Activated gamma-delta T cell treated with anti-CD3 and anti-CD28 coated beads, Interleukin-2, amount 50 U/mL, for 16 hours (primary cell): ENCODE measurements at regions not wholly inside any gene's neighbourhood (a gene's known extent, or its start where the extent isn't known, plus 50 kb on each side); places are given as distances from the start of the nearest gene placed in this dataset.
"Not testable (repeated sequence)": the region's sequence is repeated elsewhere in the genome, so short reads cannot be mapped to it uniquely, and the experiment has no call there.

ENCODE experiments used
- DNase-seq: peaks from one replicate; pipeline ENCODE4 v3.0.0-alpha.2; 2020; ENCODE audit warnings: low read depth

DNA sequence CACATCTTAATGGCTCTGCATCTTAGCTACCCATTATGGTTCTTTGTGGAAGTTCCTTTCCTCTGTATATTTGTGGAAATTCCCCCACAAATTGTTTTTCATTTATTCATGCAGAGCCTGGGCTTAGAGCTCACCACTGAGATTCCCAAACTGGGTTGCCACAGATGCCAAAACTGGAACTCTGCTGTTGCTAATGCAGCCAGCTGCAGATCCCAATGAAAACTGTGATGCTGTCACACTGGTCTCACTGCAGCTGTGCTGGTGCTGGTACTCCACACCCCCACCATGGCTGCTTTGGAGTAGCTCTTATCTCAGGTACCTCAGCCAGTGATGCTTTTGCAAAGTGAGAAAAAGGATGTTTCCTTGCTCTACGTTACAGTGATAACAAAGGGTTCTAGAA is 87.7 kb downstream of the DCK start:
- no peak for DNase-seq

DNA sequence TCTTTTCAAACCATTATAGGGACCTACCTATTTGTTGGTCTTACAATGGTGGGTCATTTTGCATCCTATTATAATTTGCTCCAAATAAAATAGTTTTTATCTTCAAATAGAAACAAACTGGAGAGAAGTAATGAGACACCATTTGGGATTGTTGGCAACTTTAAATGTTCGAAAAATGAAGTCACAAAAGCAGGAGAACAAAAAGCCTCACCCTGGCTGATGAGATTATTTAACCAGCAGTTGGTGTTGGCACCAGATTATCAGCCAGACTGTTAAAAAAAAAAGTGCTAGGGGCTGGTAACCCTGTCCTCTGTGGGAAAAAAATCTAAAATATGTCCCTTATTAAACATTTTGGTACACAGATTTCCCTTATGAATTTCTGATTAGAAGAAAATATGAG is 100.3 kb downstream of the DCK start:
- no peak for DNase-seq

DNA sequence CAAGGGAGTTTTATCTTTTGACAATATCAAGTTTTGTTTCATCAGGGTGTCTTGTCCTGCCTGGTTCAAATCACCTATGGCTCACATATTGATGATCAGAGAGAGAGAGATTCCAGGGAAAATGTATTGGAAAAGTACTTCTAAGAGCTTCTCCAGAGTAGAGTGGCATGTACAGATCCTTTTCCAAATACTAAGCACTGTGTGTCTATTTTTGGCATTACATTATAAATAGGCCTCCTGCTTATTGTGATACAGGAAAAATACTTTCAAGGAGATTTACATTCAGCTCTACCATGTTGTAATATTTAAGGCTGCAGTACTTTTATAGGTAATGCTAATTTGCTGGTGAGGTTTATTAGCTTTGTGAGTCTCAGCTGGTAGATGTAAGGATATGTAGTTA is 100.8 kb downstream of the DCK start:
- no peak for DNase-seq

DNA sequence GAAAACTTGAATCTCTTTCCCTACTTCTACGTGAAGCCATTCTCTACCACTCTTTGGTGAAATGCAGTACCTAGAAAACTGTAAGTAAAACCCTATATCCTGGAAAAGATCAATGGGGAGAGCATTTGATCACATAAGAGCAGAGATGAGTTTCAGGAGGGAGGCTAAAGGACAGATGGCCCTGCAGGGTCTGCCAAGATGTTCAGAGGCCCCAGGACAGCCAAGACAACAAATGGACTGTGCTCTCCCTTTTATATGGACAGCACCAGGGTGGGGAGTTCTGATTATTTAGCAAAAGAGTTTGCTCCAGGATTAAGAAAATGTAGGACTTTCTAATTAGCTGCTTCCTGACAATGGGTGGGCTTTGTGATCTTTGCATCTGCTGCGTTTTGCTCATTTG is 101.7 kb downstream of the DCK start:
- DNase-seq = no peak

DNA sequence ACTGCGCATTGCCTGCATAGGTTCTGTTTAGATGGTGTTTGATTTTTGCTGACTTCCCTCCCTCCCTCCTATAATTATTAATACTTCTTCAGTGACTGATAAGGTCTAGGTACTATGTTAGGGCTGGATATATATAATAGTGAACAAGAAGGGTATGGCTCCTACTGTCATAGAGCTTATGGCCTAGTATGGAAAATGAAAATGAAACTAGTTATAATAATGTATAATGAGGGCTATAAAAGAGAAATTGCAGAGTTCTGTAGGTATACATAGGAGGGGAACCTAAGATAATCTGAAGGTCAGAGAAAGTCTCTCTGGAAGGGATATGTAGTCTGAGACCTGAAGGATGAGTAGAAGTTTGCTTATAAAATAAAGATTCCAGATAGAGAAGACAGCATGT is 102.1 kb downstream of the DCK start:
- DNase-seq = no peak

DNA sequence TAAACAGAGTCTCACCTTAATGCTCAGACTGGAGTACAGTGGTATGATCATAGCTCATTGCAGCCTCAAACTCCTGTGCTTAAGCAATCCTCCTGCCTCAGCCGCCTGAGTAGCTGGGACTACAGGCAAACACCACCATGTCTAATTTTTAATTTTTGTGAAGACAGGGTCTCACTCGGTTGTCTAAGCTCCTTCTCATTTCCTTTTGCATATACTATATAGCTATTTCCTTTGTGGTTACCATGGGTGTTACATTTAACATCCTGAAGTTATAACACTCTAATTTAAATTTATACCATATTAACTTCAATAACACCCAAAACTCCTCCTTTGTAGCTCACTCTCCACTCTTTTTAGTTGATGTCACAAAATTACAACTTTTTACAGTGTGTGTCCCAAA is 114.3 kb downstream of the DCK start:
- DNase-seq = no peak

DNA sequence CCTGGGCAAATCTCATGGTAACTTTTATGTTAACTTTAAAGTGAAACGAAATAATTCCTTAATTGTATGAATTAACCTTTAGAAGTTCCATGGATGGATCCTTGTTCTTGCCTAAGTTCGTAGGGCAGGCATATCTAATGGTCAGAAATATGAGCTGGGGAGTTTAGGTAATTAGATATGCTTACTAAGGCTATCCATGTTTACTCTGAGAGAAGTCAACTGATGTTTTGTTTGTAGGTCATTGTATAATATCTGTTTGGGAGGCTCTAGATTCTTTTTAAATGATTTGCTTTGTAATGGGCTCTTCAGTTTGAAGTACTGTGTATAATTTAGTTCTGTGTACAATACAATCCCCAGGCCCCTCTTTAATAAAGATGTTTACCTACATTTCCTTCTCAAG is 117.0 kb downstream of the DCK start:
- no peak for DNase-seq

DNA sequence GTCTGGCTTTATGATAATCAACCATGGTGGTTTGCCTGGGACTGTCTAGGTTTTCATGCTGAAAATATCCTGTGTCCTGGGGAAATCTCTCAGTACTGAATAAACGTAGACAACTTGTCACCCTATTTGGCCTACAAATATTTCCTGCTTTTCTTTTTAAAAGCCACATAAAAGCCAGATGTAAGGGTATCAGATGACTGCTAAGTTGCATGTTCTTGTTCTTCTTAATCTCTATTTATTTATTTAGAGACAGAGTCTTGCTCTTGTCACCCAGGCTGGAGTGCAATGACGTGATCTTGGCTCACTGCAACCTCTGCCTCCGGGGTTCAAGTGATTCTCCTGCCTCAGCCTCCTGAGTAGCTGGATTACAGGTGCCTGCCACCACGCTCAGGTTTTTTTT is 117.7 kb downstream of the DCK start:
- DNase-seq = not testable (repeated sequence)

DNA sequence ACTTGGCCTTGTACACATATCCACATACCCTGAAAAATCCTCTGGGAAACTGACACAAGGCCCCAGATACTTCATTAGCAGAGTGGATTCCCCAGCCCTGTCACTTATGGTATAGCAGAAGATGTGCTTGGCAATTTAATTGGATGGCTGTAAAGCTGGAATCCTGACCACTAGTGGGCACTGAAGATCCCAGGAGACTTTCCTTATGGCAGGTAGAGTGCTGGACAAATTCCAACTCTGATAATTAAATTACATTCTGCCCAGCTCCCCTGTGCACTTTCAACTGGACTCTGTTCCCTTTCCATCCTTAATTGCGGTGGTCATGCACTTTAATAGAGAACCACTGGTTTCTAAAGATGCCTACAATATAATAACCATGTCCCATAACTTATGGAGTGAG is 119.8 kb downstream of the DCK start:
- no peak for DNase-seq

DNA sequence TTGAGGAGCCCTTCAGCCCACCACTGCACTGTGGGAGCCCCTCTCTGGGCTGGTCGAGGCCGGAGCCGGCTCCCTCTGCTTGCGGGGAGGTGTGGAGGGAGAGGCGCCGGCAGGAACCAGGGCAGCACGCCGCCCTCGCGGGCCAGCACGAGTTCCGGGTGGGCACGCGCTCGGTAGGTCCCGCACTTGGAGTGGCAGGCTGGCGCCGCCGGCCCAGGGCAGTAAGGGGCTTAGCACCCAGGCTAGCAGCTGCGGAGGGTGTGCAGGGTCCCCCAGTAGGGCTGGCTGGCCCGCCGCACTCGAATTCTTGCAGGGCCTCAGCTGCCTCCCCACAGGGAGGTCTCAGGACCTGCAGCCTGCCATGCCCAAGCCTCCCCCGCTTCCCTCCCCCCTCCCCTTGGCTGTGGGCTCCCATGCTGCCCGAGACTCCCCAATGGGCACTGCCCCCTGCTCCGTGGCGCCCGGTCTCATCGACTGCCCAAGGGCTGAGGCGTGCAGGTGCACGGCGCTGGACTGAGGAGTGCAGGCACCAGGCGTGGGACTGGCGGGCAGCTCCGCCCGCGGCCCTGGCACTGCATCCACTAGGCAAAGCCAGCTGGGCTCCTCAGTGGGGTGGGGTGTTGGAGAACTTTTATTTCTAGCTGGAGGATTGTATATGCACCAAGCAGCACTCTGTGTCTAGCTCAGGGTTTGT is 127.5 kb downstream of the DCK start:
- DNase-seq = no peak

DNA sequence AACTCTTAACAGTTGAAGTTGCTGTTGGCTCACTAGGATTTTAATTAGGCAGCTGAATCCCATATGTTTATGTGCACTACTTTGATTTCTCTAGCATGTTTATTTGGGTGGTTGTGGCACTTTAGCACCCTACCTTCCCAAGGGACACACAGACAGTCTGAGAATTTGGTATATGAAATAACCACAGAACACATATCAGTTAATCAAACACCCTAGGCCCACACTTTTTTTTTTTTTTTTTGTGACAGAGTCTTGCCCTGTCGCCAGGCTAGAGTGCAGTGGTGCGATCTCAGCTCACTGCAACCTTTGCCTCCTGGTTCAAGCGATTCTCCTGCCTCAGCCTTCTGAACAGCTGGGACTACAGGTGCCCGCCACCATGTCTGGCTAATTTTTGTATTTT is 130.5 kb downstream of the DCK start:
- no peak for DNase-seq

DNA sequence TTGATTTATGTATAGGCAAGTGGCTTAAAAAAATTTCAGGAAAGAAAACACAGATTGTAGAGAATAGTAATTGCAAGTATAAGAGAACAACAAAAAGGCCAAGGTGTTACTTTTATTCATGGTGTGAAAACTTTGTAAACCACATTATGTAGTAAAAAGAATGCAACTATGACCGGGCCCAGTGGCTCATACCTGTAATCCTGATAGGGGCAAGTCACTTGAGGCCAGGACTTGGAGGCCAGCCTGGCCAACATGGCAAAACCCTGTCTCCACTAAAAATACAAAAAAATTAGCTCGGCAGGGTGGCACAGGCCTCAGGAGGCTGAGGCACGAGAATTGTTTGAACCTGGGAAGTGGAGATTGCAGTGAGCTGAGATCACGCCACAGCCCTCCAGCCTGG is 131.7 kb downstream of the DCK start:
- no peak for DNase-seq

DNA sequence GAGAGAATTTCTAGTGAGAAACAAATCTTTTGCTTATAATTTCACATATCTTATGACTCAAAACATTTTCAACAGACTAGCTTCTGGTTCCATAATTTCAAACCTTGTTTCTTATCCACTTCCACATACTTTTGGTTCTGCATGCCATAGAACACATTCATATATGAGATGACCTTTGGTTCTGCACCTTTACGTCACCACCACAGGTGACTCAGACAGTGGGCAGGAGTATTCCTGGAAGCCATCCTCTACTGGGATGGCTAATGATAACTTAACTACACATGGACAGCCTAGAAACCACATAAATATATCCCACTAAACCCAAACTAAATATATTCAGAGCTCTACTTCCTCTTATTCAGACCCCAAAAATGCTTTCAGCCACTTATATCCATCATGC is 133.3 kb downstream of the DCK start:
- DNase-seq = no peak

DNA sequence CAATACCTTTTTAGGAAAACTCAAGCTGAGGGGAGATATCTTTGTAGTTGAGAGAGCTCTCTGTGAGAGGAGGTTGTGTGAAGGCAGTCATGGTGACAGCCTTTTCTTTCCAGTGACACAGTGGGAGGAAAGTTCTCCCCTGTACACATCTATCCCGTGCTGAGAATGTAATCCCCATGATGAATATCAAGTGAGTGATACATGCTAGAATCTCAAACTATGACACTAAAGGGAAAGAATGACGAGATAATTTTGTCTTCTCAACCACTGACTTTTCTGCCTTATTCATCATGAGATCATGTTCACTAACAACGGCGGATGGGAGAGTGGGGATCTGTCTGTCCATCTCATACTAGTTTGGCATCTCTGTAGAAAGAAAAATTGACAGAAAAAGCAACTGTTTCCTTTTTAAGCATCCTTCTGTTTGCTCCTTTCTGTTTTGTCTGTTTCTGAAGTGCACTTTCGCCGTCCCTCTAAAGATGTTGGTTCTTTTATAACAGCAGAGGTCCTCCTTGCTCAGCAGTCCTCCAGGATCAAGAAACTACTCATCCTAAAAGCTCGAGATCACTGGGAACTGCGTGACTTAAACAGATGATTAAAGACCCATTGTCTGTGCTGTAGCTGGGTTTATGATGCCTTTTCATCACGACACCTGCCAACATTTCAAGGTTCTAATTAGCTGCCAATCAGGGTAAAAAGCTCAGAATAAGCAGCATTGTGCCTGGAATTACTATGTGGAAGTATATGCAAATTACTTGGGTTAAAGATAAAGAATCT is 137.6 kb downstream of the DCK start:
- no peak for DNase-seq

DNA sequence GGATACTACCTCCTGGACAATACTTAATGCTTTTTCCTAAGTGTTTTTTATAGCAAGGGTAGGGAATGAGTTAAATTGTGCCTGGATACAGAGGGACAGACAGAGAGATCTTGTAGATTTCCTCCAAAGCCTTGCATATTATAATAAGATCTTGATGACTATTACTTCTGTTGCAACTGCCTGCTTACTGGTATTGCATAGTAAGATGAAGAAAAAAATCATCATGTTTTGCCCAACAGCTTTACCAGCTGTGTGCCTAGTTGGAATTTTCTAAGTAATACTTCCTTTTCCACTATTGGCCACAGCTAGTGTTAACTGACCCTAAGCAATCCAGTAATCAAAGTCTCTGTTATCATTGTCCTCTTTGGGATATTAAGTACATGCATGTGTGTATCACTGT is 139.0 kb downstream of the DCK start:
- no peak for DNase-seq

DNA sequence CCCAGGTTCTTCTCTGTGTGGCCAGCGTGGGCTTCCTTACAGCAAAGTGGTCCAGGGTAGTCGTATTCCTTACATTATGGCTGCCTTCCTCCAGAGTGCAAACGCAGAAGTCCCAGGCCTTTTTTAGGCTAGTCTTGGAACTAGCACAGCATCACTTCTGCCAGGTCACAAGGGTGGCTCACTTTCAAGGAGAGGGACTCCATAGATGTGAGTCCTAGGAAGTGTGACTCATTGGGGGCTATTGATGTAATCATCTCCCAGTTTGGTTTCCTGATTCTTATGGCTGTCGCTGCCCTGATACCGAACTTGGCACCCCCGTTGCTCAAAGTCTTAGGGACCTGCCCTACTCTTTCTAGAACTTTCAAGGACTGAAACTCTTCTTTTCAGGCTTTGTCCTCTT is 140.0 kb downstream of the DCK start:
- no peak for DNase-seq

DNA sequence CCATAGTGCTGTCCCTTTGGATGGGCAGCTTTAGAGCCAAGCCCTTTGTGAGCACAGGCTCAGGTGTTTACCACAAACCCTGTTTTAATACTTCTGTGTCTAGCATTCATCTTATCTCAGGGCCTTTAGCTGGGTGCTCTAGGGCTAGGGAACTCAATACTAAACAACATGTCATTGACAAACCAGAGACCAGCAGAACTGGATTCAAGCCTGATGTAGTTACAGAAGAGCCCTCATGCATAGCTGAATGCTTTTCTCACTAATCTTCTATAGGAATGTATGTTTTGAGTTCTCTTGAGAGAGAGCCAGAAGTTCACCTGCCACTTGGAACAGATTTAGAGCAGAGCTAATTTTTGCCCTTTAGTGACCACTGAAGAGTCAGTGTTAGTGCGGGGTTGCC is 142.6 kb downstream of the DCK start:
- DNase-seq = no peak

DNA sequence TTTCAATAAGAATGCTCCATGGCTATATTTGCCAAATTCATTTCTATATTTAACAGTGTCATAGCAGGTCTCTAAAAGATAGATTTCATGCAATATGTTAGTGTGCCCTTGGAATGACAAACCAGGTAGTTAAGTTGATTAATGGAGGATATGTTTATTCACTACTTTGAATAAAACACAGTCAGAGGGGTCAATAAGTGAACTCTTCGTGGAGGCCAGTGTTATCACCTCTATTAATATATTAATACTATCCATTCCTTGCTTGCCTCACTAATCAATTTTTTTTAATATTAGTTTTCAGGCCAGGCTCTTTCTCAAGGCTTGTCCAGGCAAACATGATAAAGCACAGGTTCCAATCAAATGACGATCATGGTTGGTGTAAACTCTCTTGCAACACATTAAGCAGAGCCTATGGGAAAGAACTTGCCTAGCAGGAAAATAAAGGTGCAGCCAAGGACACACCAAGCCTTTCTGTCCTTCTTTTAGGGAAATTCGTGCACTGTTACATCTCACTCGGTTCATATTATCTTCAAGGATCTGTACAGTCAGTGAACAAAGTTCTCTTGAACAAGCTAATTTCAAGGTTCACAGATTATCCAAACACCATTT is 144.7 kb downstream of the DCK start:
- DNase-seq = no peak

DNA sequence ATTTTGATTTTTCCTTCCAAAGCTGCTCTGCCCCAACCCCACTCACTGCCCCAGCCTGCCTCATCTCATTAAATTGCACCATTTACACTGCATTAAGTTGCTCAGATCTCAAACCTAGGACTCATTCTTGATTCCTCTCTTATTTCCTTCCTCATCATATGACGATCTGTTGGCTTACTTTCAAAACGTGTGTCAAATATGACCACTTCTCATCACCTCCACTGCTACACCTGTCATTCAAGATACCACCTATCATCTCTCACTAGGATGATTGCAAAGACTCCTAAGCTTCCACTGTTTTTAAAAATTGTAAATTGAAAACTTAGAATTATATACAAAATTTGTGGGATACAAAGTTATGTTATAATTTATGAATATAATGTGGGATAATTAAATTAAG is 147.1 kb downstream of the DCK start:
- DNase-seq = no peak

DNA sequence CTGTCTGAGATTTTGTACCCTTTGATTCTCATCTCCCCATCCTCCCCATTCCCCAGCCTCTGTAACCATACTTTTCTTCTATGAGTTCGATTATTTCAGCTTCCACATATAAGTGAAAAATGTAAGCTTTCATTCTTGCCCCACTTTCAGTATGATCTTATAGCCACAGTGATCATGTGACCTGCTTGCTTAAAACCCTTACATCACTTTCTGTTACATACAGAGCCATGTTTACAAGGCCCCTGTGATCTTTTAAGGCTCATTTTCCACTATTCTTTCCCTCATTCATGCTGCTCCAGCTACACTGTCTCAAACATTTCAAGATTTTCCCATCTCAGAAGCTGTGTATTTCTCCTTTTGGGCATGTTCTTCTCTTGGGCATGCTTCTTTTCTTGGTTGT is 147.7 kb downstream of the DCK start:
- DNase-seq = no peak

DNA sequence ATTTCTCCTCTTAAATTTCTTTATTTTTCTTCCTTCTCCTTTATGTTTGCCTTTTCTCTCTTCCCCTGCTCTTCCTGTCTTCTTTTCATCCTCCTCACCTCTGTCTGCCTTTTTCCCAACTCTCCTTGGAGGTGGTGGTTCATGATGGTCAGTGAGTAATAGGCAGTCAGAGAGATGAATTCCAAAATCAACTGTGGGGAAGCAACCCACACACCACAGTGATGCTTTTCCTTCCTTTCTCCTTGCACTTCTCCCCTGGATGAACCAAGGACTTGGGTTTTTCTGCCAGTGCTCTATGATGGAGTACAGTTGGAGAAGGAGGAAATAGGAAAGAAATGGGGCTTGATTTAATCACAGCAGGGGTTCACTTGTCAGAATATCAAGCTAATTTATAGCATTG is 153.8 kb downstream of the DCK start:
- no peak for DNase-seq

DNA sequence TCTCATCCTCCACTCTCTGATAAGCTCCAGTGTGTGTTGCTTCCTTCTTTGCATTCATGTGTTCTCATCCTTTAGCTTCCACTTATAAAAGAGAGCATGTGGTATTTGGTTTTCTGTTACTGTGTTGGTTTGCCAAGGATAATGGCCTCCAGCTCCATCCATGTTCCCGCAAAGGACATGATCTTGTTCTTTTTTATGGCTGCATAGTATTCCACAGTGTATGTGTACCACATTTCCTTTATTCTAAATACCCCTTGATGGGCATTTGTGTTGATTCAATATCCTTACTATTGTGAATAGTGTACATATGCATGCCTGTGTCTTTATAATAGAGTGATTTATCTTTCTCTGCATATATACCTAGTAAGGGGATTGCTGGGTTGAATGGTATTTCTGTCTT is 155.1 kb downstream of the DCK start:
- no peak for DNase-seq

DNA sequence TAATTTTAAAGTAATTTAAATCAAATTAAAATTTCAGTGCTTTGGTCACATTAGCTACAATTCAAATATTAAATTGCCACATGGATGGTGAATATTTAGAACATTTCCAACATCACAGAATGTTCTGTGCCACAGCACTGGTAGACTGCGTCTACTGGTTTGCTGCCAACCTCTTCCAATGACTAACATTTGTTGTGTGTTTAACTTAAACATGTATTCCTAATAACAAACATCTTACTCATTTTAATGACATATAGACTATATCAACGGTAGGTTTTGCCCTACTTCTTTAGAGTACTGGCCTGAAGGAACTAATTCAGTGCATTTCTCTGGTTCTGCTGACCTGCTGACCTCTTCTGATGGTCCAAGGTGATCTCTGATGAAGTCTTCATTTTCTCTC is 157.6 kb downstream of the DCK start:
- DNase-seq = no peak

DNA sequence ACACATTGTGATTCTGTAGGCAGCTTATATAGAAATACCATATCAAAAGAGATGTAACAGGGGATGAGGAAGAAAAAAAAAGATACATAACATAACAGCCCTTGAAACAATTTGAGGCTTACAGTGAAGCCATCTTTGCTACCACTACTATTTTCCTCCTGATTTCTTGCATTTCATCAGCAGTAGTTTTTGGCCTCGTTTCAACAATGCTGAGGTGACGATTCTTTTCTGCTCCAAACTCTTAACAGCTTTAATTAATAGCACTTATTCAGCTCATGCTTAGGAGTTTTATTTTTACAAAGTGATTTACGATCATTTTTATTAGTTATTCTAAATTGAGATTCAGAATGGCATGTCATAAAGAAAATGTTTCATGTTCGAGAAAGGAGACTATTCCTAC is 163.2 kb downstream of the DCK start:
- DNase-seq = no peak
